Neural progenitor cell (in vitro differentiated cells): ENCODE measurements at regions not wholly inside any gene's neighbourhood (a gene's known extent, or its start where the extent isn't known, plus 50 kb on each side); places are given as distances from the start of the nearest gene placed in this dataset.

Experiments
- DNase-seq: peaks from one replicate; pipeline ENCODE4 v3.0.0-alpha.2; 2016; ENCODE audit warnings: low spot score
- H2AFZ ChIP-seq: fragments of 200-600 bp; sonication (generic); replicated peaks from 2 replicates; pipeline ENCODE4 v1.6.1; 2016; ENCODE audit warnings: antibody characterized with exemption
- H3F3A ChIP-seq: fragments of 200-600 bp; sonication (generic); 2 replicates; pipeline ENCODE4 v1.6.1; 2016; ENCODE audit warnings: antibody characterized with exemption, low read depth
- H3K27ac ChIP-seq: fragments of 200-600 bp; sonication (generic); 2 replicates; pipeline ENCODE4 v1.5.1; 2016; ENCODE audit warnings: mild to moderate bottlenecking
- H3K27me3 ChIP-seq: fragments of 200-600 bp; sonication (generic); 2 replicates; pipeline ENCODE4 v1.6.1; 2016; ENCODE audit warnings: mild to moderate bottlenecking, moderate library complexity
- H3K36me3 ChIP-seq: fragments of 200-600 bp; sonication (generic); 2 replicates; pipeline ENCODE4 v1.5.1; 2016
- H3K4me1 ChIP-seq: fragments of 200-600 bp; sonication (generic); 2 replicates; pipeline ENCODE4 v1.6.1; 2016; ENCODE audit warnings: mixed run types
- H3K4me2 ChIP-seq: fragments of 200-600 bp; sonication (generic); 2 replicates; pipeline ENCODE4 v1.6.1; 2016
- H3K4me3 ChIP-seq: fragments of 200-600 bp; sonication (generic); 2 replicates; pipeline ENCODE4 v1.5.1; 2016
- H3K79me2 ChIP-seq: fragments of 200-600 bp; sonication (generic); 2 replicates; pipeline ENCODE4 v1.6.1; 2016; ENCODE audit warnings: low read depth
- H3K9ac ChIP-seq: fragments of 200-600 bp; sonication (generic); 2 replicates; pipeline ENCODE4 v1.6.1; 2016
- H3K9me3 ChIP-seq: fragments of 200-600 bp; sonication (generic); 2 replicates; pipeline ENCODE4 v1.5.1; 2016; ENCODE audit warnings: low read depth
- H4K20me1 ChIP-seq: fragments of 200-600 bp; sonication (generic); 2 replicates; pipeline ENCODE4 v1.6.1; 2016; ENCODE audit warnings: low read depth
- H3K27ac Mint-ChIP-seq: 3 replicates; pipeline ENCODE4 v1.8.0; 2021; ENCODE audit warnings: mixed read lengths
- H3K27me3 Mint-ChIP-seq: 2 replicates; pipeline ENCODE4 v1.8.0; 2022; ENCODE audit warnings: low read depth, mild to moderate bottlenecking, inconsistent platforms, moderate library complexity, mixed read lengths; ENCODE audit not compliant: insufficient read depth
- H3K36me3 Mint-ChIP-seq: 3 replicates; pipeline ENCODE4 v1.8.0; 2021; ENCODE audit warnings: mixed read lengths
- H3K4me1 Mint-ChIP-seq: 3 replicates; pipeline ENCODE4 v1.8.0; 2021; ENCODE audit warnings: mixed read lengths
- H3K4me3 Mint-ChIP-seq: 3 replicates; pipeline ENCODE4 v1.8.0; 2021; ENCODE audit warnings: mild to moderate bottlenecking, moderate library complexity, mixed read lengths
- H3K9me3 Mint-ChIP-seq: 3 replicates; pipeline ENCODE4 v1.8.0; 2020; ENCODE audit warnings: mixed read lengths
- CTCF ChIP-seq: fragments of 200-600 bp; sonication (generic); IDR thresholded peaks from 2 replicates; pipeline ENCODE4 v1.5.1; 2017; ENCODE audit warnings: antibody characterized with exemption, mild to moderate bottlenecking
- EZH2 ChIP-seq: fragments of 200-600 bp; sonication (generic); IDR thresholded peaks from 2 replicates; pipeline ENCODE4 v1.6.1; 2017; ENCODE audit warnings: antibody characterized with exemption, mild to moderate bottlenecking, moderate library complexity
- EZH2phosphoT487 ChIP-seq: fragments of 200-600 bp; sonication (generic); IDR thresholded peaks from 2 replicates; pipeline ENCODE4 v1.6.1; 2017; ENCODE audit warnings: antibody characterized with exemption

DNA sequence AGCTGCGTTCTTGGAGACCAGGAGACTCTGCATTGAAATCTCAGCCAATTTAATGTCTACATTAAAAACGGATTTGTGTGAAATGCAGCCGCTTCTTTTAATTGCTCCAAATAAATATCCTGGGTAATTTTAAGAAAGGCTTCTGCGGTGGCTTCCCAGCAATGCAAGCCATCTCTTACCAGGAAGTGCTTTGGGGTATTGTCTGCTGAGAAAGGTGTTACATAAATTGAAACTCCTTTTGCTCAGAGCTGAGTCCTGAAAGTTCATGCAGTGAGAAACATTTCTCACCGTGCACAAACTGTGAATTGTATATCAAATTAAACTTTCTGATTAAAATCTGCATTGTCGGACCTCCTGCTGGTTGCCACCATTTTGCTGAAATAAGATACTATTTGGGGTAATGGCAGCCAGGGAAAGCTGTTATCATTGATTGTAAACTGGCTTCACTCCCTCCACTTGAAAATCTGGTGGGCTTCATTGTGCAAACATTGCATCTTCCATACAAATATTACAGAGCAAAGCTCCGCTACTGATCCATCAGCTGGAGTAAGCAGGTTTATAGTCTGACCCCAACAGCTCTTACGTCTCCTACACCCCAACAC lies 59.5 kb downstream of the ZIC5 start:
- H3K36me3 Mint-ChIP-seq, result peaks cover 9% of the 10 kb centered on the region
- no peaks in the 10 kb centered on the region for H3K79me2 ChIP-seq
- no peak overlapping the region for H3K9ac ChIP-seq
- H3K9me3 Mint-ChIP-seq, result peaks cover 2% of the 10 kb centered on the region
- no peaks in the 10 kb centered on the region for H3K27me3 ChIP-seq
- H2AFZ ChIP-seq, result no peak overlapping the region
- peak overlapping the region; percentile 86 for H3K27ac Mint-ChIP-seq
- no peak for DNase-seq
- no peak overlapping the region for H3K27ac ChIP-seq
- H3K36me3 ChIP-seq, result no peaks in the 10 kb centered on the region
- no peak overlapping the region for H3K4me2 ChIP-seq
- H3K27me3 Mint-ChIP-seq, result peaks cover 5% of the 10 kb centered on the region
- H3K4me3 ChIP-seq, result no peak overlapping the region
- H3K9me3 ChIP-seq, result no peaks in the 10 kb centered on the region
- peaks cover 57% of the 10 kb centered on the region for H3K4me1 Mint-ChIP-seq
- peaks cover 28% of the 10 kb centered on the region for H3F3A ChIP-seq
- no peak overlapping the region for H3K4me3 Mint-ChIP-seq
- peaks cover 30% of the 10 kb centered on the region for H3K4me1 ChIP-seq
- no peak for TF ChIP-seq EZH2phosphoT487
- TF ChIP-seq CTCF, result no peak
- TF ChIP-seq EZH2, result no peak
- H4K20me1 ChIP-seq, result no peaks in the 10 kb centered on the region

- Mint-ChIP-seq H3K27me3 (peaks cover 3% of the 10 kb centered on the region), H3K27ac (peak overlapping the region; percentile 86), H3K36me3 (peaks cover 6% of the 10 kb centered on the region), H3K9me3 (peaks cover 2% of the 10 kb centered on the region), H3K4me3 (no peak overlapping the region), H3K4me1 (peaks cover 53% of the 10 kb centered on the region)
- Histone ChIP-seq H3K4me1 (peaks cover 30% of the 10 kb centered on the region), H3K27me3 (no peaks in the 10 kb centered on the region), H3K79me2 (no peaks in the 10 kb centered on the region), H3F3A (peaks cover 28% of the 10 kb centered on the region), H2AFZ (no peak overlapping the region), H3K4me2 (no peak overlapping the region), H3K27ac (no peak overlapping the region), H4K20me1 (no peaks in the 10 kb centered on the region), H3K9ac (no peak overlapping the region), H3K36me3 (no peaks in the 10 kb centered on the region), H3K4me3 (no peak overlapping the region), H3K9me3 (no peaks in the 10 kb centered on the region)
- TF ChIP-seq CTCF, result no peak
- TF ChIP-seq EZH2, result no peak
- TF ChIP-seq EZH2phosphoT487, result no peak
- DNase-seq, result no peak
Measured at GRCh38 chr13:99911069-99911964, 60.2 kb downstream of the ZIC5 start.

GRCh38 chr13:99909836-99910619 lies 61.5 kb downstream of the ZIC5 start:
- Mint-ChIP-seq H3K4me3 (peak overlapping the region; percentile 36), H3K9me3 (peaks cover 2% of the 10 kb centered on the region), H3K4me1 (peaks cover 64% of the 10 kb centered on the region), H3K27me3 (peaks cover 3% of the 10 kb centered on the region), H3K36me3 (peaks cover 6% of the 10 kb centered on the region), H3K27ac (peak overlapping the region; percentile 97)
- Histone ChIP-seq H3K4me1 (peaks cover 36% of the 10 kb centered on the region), H3K79me2 (no peaks in the 10 kb centered on the region), H2AFZ (no peak overlapping the region), H3K9me3 (no peaks in the 10 kb centered on the region), H3K4me3 (no peak overlapping the region), H3K4me2 (no peak overlapping the region), H3K36me3 (no peaks in the 10 kb centered on the region), H3K27me3 (no peaks in the 10 kb centered on the region), H3K9ac (no peak overlapping the region), H3K27ac (no peak overlapping the region), H3F3A (peaks cover 37% of the 10 kb centered on the region), H4K20me1 (no peaks in the 10 kb centered on the region)
- TF ChIP-seq EZH2phosphoT487 (no peak), EZH2 (no peak), CTCF (no peak)
- DNase-seq, result no peak
